ENCODE measurements at regions not wholly inside any gene's neighbourhood (a gene's known extent, or its start where the extent isn't known, plus 50 kb on each side); places are given as distances from the start of the nearest gene placed in this dataset.

- H3K4me1 ChIP-seq (ENCODE audit: control insufficient read depth in 1 of 2, insufficient read depth in 2 of 2, low read length in 2 of 2) = no peaks in the 10 kb centered on the region
- peaks cover 26% of the 10 kb centered on the region for H3K27me3 ChIP-seq (ENCODE audit: insufficient read depth, low read length)
- ATAC-seq (no peak), DNase-seq (ENCODE audit: low read depth, low spot score) (no peak)
- no peaks in the 10 kb centered on the region for H3K9me3 ChIP-seq (ENCODE audit: control insufficient read depth in 1 of 2, insufficient read depth in 1 of 2, low read depth in 1 of 2, low read length in 2 of 2)
- no peak overlapping the region for H2AFZ ChIP-seq (ENCODE audit: low read depth, low read length, poor library complexity, severe bottlenecking)
- RAD21 ChIA-PET (ENCODE audit: low non-redundant PET in 1 of 2, low total read pairs in 2 of 2, uncharacterized antibody in 2 of 2, unreplicated experiment in 2 of 2) = no interaction called here
- H3K4me3 ChIP-seq (replicated peaks in 1 of 2; ENCODE audit: low read depth in 1 of 2, low read length in 2 of 2) = no peak overlapping the region
- POLR2A ChIA-PET = no interaction called here
- H4K20me1 ChIP-seq (ENCODE audit: insufficient read depth) = no peaks in the 10 kb centered on the region
- H3K79me2 ChIP-seq (ENCODE audit: insufficient read depth, low read length) = no peaks in the 10 kb centered on the region
- H3K9ac ChIP-seq (ENCODE audit: low read length) = no peak overlapping the region
- CTCF ChIA-PET = no interaction called here
- H3K9me2 ChIP-seq (ENCODE audit: insufficient read depth) = no peaks in the 10 kb centered on the region
- H3K27ac ChIP-seq (ENCODE audit: low read depth, low read length) = no peak overlapping the region
- H3K4me2 ChIP-seq (ENCODE audit: low read length) = no peak overlapping the region
- H3K36me3 ChIP-seq (ENCODE audit: control insufficient read depth in 1 of 2, insufficient read depth in 2 of 2, low read length in 2 of 2) = no peaks in the 10 kb centered on the region
- intact Hi-C loops (cut with micrococcal nuclease) = no loop called here
- BruUV-seq (replicated peaks) = no TSS peak
- no peak for TF ChIP-seq ZFX (IDR thresholded peaks at IDR 0.05)
- TF ChIP-seq ZBTB33 (IDR thresholded peaks at IDR 0.05; ENCODE audit: extremely low read depth, insufficient replicate concordance, low read length) = no peak
- no peak for TF ChIP-seq ELF1 (IDR thresholded peaks at IDR 0.05; ENCODE audit: borderline replicate concordance, low read depth)
- TF ChIP-seq EZH2phosphoT487 (IDR thresholded peaks at IDR 0.05; ENCODE audit: borderline replicate concordance) = no peak
- TF ChIP-seq EZH2 (IDR thresholded peaks at IDR 0.05) = no peak
- no peak for TF ChIP-seq TCF7L2 (IDR thresholded peaks at IDR 0.05; ENCODE audit: borderline replicate concordance, extremely low read depth, insufficient read depth, insufficient read length)
- no peak for TF ChIP-seq REST (IDR thresholded peaks at IDR 0.05; ENCODE audit: low read depth)
- no peak for TF ChIP-seq CEBPB (IDR thresholded peaks at IDR 0.05; ENCODE audit: low read depth)
- no peak for TF ChIP-seq ATF3 (IDR thresholded peaks at IDR 0.05)
- TF ChIP-seq SP1 (IDR thresholded peaks at IDR 0.05; ENCODE audit: low read depth) = no peak
These were observed 285.5 kb upstream of the SLCO3A1 start for GRCh38 chr15:91568036-91568435.

Measured in HCT116 (cell line).